ENCODE measurements at regions not wholly inside any gene's neighbourhood (a gene's known extent, or its start where the extent isn't known, plus 50 kb on each side); places are given as distances from the start of the nearest gene placed in this dataset.

DNA sequence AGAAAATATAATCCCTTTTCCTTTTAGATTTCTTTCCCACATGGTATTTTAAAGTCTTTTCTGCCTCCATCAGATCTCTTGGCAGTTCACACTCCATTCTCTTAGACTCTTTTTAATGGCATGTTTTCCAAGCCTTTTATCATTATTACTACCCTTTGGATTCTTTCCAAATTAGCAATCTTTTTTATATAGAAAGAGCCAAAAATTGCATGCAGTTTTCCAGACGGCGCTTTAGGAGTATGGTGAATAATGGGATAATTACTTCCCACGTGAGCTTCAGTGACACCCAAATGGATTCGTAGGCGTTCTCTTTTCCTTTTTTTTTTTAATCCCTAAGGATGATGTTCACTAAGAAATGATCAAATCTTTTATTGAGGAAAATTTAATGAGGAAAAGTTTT, 354.8 kb upstream of the DNAJC19 start:
- no peak for TF ChIP-seq CEBPB (IDR thresholded peaks at IDR 0.05; ENCODE audit: low read depth, low read length)
- no peak for TF ChIP-seq RNF2 (IDR thresholded peaks at IDR 0.05; ENCODE audit: borderline replicate concordance, low read depth, low read length, missing control alignments, poor library complexity, severe bottlenecking)
- TF ChIP-seq, protein P1, sequence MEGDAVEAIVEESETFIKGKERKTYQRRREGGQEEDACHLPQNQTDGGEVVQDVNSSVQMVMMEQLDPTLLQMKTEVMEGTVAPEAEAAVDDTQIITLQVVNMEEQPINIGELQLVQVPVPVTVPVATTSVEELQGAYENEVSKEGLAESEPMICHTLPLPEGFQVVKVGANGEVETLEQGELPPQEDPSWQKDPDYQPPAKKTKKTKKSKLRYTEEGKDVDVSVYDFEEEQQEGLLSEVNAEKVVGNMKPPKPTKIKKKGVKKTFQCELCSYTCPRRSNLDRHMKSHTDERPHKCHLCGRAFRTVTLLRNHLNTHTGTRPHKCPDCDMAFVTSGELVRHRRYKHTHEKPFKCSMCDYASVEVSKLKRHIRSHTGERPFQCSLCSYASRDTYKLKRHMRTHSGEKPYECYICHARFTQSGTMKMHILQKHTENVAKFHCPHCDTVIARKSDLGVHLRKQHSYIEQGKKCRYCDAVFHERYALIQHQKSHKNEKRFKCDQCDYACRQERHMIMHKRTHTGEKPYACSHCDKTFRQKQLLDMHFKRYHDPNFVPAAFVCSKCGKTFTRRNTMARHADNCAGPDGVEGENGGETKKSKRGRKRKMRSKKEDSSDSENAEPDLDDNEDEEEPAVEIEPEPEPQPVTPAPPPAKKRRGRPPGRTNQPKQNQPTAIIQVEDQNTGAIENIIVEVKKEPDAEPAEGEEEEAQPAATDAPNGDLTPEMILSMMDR (IDR thresholded peaks at IDR 0.05; ENCODE audit: control extremely low read depth in 1 of 3, insufficient read depth in 1 of 3, low read depth in 1 of 3, low read length in 3 of 3): no peak
- no peak for TF ChIP-seq POLR2AphosphoS5 (IDR thresholded peaks at IDR 0.05; ENCODE audit: low read depth, low read length)
- TF ChIP-seq, protein P2, sequence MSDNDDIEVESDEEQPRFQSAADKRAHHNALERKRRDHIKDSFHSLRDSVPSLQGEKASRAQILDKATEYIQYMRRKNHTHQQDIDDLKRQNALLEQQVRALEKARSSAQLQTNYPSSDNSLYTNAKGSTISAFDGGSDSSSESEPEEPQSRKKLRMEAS (IDR thresholded peaks at IDR 0.05): no peak
- no peak for TF ChIP-seq ZNF274 (IDR thresholded peaks at IDR 0.05; ENCODE audit: borderline replicate concordance, extremely low read depth, low read length)
- TF ChIP-seq JUN (IDR thresholded peaks at IDR 0.05; ENCODE audit: low read depth, low read length): no peak
